ENCODE measurements at regions not wholly inside any gene's neighbourhood (a gene's known extent, or its start where the extent isn't known, plus 50 kb on each side); places are given as distances from the start of the nearest gene placed in this dataset.

DNA sequence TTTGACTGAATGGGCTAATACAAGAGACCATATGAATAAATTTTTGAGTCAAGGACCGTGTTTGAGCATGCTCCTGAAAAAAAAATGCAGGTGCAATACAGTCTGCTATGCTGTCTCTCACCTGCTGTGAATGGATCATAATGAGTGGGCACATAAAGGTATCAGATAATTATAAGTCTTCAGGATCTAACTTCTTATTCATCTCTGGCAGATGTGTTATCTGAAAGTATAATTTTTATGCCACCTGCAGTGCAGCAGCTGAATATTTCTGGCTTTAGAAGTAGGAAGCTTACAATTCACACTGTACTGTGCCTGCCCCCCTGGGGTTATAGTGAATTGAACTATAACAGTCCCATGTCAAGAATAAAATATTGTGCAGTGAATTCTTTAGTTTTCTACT is 333.3 kb downstream of the MRPL39 start:
- ChIA-PET CTCF (ENCODE audit: partially characterized antibody) (no interaction called here), POLR2A (ENCODE audit: partially characterized antibody) (no interaction called here)
- peaks cover 0 to 3% of the 10 kb centered on the region in 2 donors for H3K27me3 Mint-ChIP-seq
- H3K4me1 Mint-ChIP-seq: no peaks in the 10 kb centered on the region
- H3K4me3 ChIP-seq (ENCODE audit: low read length in 2 of 2): no peak overlapping the region
- no peaks in the 10 kb centered on the region for H3K36me3 Mint-ChIP-seq
- H3K27ac Mint-ChIP-seq: no peak overlapping the region
- intact Hi-C loops (cut with micrococcal nuclease): no loop called here
- no peaks in the 10 kb centered on the region for H3K9me3 ChIP-seq (ENCODE audit: control insufficient read depth in 1 of 2, low read length in 2 of 2)
- H3K27ac ChIP-seq (ENCODE audit: low read depth, low read length): no peak overlapping the region
- H3K9me3 Mint-ChIP-seq: peaks cover 0 to 2% (median 0%) of the 10 kb centered on the region in 8 donors
- H3K4me1 ChIP-seq (ENCODE audit: insufficient read depth, low read length): no peaks in the 10 kb centered on the region
- no peaks in the 10 kb centered on the region for H3K36me3 ChIP-seq (ENCODE audit: insufficient read depth, low read length)
- H3K27me3 ChIP-seq (ENCODE audit: insufficient read depth, low read length): no peaks in the 10 kb centered on the region
- no peak for DNase-seq
- H3K4me3 Mint-ChIP-seq: no peak overlapping the region

DNA sequence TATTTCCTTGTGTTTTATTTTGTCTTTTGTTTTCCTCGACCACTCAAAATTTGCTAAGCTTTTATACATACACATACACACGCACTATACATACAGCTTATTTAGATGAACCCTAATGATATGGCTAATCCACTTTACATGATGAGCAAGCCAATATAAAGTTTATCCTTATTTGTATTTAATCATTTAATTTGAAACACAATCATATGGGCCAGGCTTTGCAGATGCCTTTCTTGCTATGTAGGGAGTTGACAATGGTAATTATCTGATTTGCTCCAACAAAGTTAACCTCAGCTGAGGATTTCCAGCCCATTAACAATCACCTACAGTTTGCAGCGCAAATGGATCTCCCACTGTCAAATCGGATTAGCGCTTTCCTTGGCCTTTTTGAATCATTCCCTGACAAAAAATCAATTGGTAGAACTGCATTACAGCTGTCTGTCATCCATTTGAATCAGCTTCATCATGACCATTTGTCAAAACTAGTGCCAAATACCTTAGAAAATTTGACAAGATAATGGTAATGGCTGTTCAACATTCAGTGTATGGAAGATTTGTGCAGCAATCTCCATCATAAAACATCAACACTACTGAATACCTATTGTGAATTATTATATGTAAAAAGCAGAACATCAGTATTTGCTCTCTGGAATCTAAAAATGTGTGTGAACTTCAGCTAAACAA is 352.6 kb downstream of the MRPL39 start:
- no peak overlapping the region for H3K27ac ChIP-seq (ENCODE audit: low read depth, low read length)
- ChIA-PET POLR2A (ENCODE audit: partially characterized antibody) (no interaction called here), CTCF (ENCODE audit: partially characterized antibody) (no interaction called here)
- H3K4me1 ChIP-seq (ENCODE audit: insufficient read depth, low read length): no peaks in the 10 kb centered on the region
- DNase-seq: no peak
- H3K9me3 ChIP-seq (ENCODE audit: control insufficient read depth in 1 of 2, low read length in 2 of 2): no peaks in the 10 kb centered on the region
- H3K27ac Mint-ChIP-seq: no peak overlapping the region
- H3K36me3 ChIP-seq (ENCODE audit: insufficient read depth, low read length): no peaks in the 10 kb centered on the region
- no peaks in the 10 kb centered on the region for H3K4me1 Mint-ChIP-seq
- intact Hi-C loops (cut with micrococcal nuclease): no loop called here
- no peaks in the 10 kb centered on the region for H3K27me3 ChIP-seq (ENCODE audit: insufficient read depth, low read length)
- no peaks in the 10 kb centered on the region for H3K36me3 Mint-ChIP-seq
- H3K4me3 ChIP-seq (ENCODE audit: low read length in 2 of 2): no peak overlapping the region
- no peaks in the 10 kb centered on the region for H3K27me3 Mint-ChIP-seq
- peaks cover 0 to 3% (median 0%) of the 10 kb centered on the region in 8 donors for H3K9me3 Mint-ChIP-seq
- no peak overlapping the region for H3K4me3 Mint-ChIP-seq

DNA sequence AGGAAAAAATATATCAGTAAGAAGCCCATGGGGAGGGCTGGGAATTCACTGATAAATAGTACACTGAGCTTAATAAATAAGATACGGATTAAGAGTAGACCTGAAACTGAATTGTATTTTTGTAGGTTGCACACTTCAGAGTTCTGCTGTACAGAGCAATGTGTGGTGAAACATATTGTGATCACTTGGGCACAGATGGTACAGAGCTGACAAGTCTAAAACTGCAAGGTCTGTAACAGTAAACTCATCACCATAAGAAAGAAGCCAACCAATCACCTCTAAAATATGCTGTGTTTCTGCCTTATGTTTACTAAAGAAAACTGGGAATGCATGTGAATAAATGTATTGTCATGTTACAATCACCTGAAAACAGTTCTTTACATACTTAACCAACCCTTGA is 360.7 kb downstream of the MRPL39 start:
- Histone ChIP-seq H3K27ac (ENCODE audit: low read depth, low read length) (no peak overlapping the region), H3K36me3 (ENCODE audit: insufficient read depth, low read length) (no peaks in the 10 kb centered on the region), H3K4me1 (ENCODE audit: insufficient read depth, low read length) (no peaks in the 10 kb centered on the region), H3K4me3 (ENCODE audit: low read length in 2 of 2) (no peak overlapping the region), H3K9me3 (ENCODE audit: control insufficient read depth in 1 of 2, low read length in 2 of 2) (no peaks in the 10 kb centered on the region), H3K27me3 (ENCODE audit: insufficient read depth, low read length) (no peaks in the 10 kb centered on the region)
- Mint-ChIP-seq H3K27me3 (no peaks in the 10 kb centered on the region), H3K4me3 (no peak overlapping the region), H3K4me1 (no peaks in the 10 kb centered on the region), H3K27ac (no peak overlapping the region), H3K36me3 (no peaks in the 10 kb centered on the region), H3K9me3 (peaks cover 0 to 5% (median 0%) of the 10 kb centered on the region in 8 donors)
- POLR2A ChIA-PET (ENCODE audit: partially characterized antibody): no interaction called here
- no peak for DNase-seq
- CTCF ChIA-PET (ENCODE audit: partially characterized antibody): no interaction called here
- intact Hi-C loops (cut with micrococcal nuclease): no loop called here

DNA sequence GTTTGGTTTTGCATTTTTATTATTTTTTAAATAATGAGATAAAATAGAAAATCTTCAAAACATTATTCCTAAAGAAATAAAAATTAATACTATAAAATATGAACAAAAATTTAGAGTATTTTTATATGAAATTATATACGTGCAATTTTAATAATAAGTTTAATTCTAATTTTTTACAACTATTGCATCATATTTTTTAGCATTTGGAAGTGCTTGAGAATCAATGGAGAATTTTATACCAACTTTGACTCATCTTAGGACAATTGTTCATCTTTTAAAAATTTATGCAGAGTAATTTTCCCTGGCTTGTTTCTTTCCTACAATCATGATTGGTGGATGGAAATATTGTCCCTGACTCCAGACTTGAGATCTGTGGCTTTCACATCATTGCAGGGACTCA is 362.5 kb downstream of the MRPL39 start:
- Mint-ChIP-seq H3K27ac (no peak overlapping the region), H3K4me1 (no peaks in the 10 kb centered on the region), H3K27me3 (no peaks in the 10 kb centered on the region), H3K9me3 (peaks cover 0 to 8% (median 0%) of the 10 kb centered on the region in 8 donors), H3K36me3 (no peaks in the 10 kb centered on the region), H3K4me3 (no peak overlapping the region)
- DNase-seq: no peak
- H3K4me3 ChIP-seq (ENCODE audit: low read length in 2 of 2): no peak overlapping the region
- H3K36me3 ChIP-seq (ENCODE audit: insufficient read depth, low read length): no peaks in the 10 kb centered on the region
- H3K4me1 ChIP-seq (ENCODE audit: insufficient read depth, low read length): no peaks in the 10 kb centered on the region
- no peak overlapping the region for H3K27ac ChIP-seq (ENCODE audit: low read depth, low read length)
- no peaks in the 10 kb centered on the region for H3K9me3 ChIP-seq (ENCODE audit: control insufficient read depth in 1 of 2, low read length in 2 of 2)
- no peaks in the 10 kb centered on the region for H3K27me3 ChIP-seq (ENCODE audit: insufficient read depth, low read length)
- ChIA-PET CTCF (ENCODE audit: partially characterized antibody) (no interaction called here), POLR2A (ENCODE audit: partially characterized antibody) (no interaction called here)
- intact Hi-C loops (cut with micrococcal nuclease): no loop called here

DNA sequence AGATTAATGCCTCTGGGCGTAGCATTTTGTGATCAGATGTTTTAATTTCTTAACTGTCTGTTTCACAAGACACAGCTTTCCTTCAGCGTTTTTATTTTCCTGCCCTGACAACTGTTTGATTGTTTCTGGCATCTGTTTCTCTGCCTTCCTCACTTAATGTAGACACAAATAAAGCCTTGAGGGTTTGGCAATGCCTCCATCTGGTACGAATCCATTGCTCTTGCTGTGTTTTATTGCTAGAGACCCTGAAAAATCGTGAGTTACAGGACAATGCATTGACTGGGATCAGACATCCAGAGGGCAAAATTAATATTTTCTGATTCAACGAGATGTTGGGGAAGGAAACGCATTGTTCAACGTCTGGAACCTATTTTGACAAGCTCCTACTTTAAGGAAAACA is 363.5 kb downstream of the MRPL39 start:
- Histone ChIP-seq H3K27ac (ENCODE audit: low read depth, low read length) (no peak overlapping the region), H3K36me3 (ENCODE audit: insufficient read depth, low read length) (no peaks in the 10 kb centered on the region), H3K9me3 (ENCODE audit: control insufficient read depth in 1 of 2, low read length in 2 of 2) (no peaks in the 10 kb centered on the region), H3K27me3 (ENCODE audit: insufficient read depth, low read length) (no peaks in the 10 kb centered on the region), H3K4me3 (ENCODE audit: low read length in 2 of 2) (no peak overlapping the region), H3K4me1 (ENCODE audit: insufficient read depth, low read length) (no peaks in the 10 kb centered on the region)
- POLR2A ChIA-PET (ENCODE audit: partially characterized antibody): no interaction called here
- no peaks in the 10 kb centered on the region for H3K4me1 Mint-ChIP-seq
- no peaks in the 10 kb centered on the region for H3K36me3 Mint-ChIP-seq
- DNase-seq: no peak
- intact Hi-C loops (cut with micrococcal nuclease): no loop called here
- no peak overlapping the region for H3K27ac Mint-ChIP-seq
- CTCF ChIA-PET (ENCODE audit: partially characterized antibody): no interaction called here
- peaks cover 0 to 9% (median 0%) of the 10 kb centered on the region in 8 donors for H3K9me3 Mint-ChIP-seq
- no peak overlapping the region for H3K4me3 Mint-ChIP-seq
- H3K27me3 Mint-ChIP-seq: no peaks in the 10 kb centered on the region

DNA sequence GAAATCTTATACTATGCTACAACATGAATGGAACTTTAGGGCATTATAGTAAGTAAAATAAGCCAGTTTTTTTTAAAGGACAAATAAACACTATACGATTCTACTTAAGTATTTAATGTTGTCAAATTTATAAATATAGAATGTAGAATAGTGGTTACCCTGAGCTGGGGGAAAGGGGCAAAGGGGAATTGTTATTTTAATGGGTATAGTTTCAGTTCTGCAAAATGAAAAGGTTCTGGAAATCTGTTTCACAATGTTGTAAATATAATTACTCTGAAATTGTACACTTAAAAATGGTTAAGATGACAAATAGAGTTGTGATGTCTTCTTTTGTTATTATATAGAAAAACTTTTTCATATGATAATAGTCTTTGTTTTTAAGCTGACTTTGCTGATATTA is 366.3 kb downstream of the MRPL39 start:
- Mint-ChIP-seq H3K36me3 (no peaks in the 10 kb centered on the region), H3K27me3 (no peaks in the 10 kb centered on the region), H3K4me3 (no peak overlapping the region), H3K9me3 (peaks cover 0 to 14% (median 6%) of the 10 kb centered on the region in 8 donors), H3K27ac (no peak overlapping the region), H3K4me1 (no peaks in the 10 kb centered on the region)
- CTCF ChIA-PET (ENCODE audit: partially characterized antibody): no interaction called here
- Histone ChIP-seq H3K36me3 (ENCODE audit: insufficient read depth, low read length) (no peaks in the 10 kb centered on the region), H3K9me3 (ENCODE audit: control insufficient read depth in 1 of 2, low read length in 2 of 2) (no peaks in the 10 kb centered on the region), H3K27me3 (ENCODE audit: insufficient read depth, low read length) (no peaks in the 10 kb centered on the region), H3K27ac (ENCODE audit: low read depth, low read length) (no peak overlapping the region), H3K4me1 (ENCODE audit: insufficient read depth, low read length) (no peaks in the 10 kb centered on the region), H3K4me3 (ENCODE audit: low read length in 2 of 2) (no peak overlapping the region)
- intact Hi-C loops (cut with micrococcal nuclease): no loop called here
- DNase-seq: no peak
- POLR2A ChIA-PET (ENCODE audit: partially characterized antibody): no interaction called here

DNA sequence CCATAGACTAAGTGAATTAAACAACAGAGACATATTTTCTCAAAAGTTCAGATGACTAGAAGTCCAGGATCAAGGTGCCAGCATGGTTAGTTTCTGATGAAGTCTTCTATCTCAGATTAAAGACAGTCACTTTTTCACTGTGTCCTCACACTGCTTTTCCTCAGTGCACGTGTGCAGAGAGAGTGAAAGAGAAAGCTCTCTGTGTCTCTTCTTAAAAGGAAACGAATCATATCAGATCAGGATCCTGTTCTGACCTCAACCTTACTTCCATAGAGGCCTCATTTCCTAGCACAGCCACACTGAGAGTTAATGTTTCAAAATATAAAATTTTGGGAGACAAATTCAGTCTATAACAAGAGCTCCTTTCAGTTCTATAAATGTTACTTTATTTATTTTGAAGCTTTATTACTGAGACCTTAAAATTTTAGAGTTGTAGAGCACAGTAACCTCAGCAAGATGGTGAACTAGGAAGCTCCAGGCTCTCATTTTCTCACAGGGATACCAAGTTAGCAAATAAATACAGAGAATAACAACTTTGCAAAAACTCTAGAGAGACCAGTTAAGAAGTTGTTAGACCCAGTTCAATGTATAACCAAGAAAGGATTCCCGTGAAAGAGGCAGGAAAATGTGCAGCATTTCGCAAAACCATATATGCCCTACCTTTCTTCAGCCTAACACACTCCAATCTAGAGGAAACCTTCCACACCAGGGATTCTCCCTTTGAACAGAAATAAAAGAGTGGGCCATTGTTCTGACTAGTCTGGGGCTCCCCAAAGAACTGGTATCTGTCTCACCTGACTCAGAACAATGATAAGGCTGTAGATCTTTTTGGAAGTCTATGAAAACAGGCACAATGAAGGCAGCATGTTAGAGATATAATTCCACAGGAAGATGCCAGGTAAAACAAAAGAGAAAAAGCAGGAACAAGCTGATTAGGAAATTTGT is 372.2 kb downstream of the MRPL39 start:
- Histone ChIP-seq H3K4me1 (ENCODE audit: insufficient read depth, low read length) (no peaks in the 10 kb centered on the region), H3K27ac (ENCODE audit: low read depth, low read length) (no peak overlapping the region), H3K4me3 (ENCODE audit: low read length in 2 of 2) (no peak overlapping the region), H3K36me3 (ENCODE audit: insufficient read depth, low read length) (no peaks in the 10 kb centered on the region), H3K27me3 (ENCODE audit: insufficient read depth, low read length) (no peaks in the 10 kb centered on the region), H3K9me3 (ENCODE audit: control insufficient read depth in 1 of 2, low read length in 2 of 2) (no peaks in the 10 kb centered on the region)
- CTCF ChIA-PET (ENCODE audit: partially characterized antibody): no interaction called here
- no peaks in the 10 kb centered on the region for H3K4me1 Mint-ChIP-seq
- no peak overlapping the region for H3K4me3 Mint-ChIP-seq
- peaks cover 0 to 15% (median 6%) of the 10 kb centered on the region in 8 donors for H3K9me3 Mint-ChIP-seq
- no peak overlapping the region for H3K27ac Mint-ChIP-seq
- no peaks in the 10 kb centered on the region for H3K36me3 Mint-ChIP-seq
- DNase-seq: no peak
- POLR2A ChIA-PET (ENCODE audit: partially characterized antibody): no interaction called here
- intact Hi-C loops (cut with micrococcal nuclease): no loop called here
- H3K27me3 Mint-ChIP-seq: no peaks in the 10 kb centered on the region

Measured in CD4-positive, alpha-beta memory T cell (primary cell).